SK-N-SH treated with all-trans-retinoic acid at 6 μM for 48 hours (cell line): ENCODE measurements at regions not wholly inside any gene's neighbourhood (a gene's known extent, or its start where the extent isn't known, plus 50 kb on each side); places are given as distances from the start of the nearest gene placed in this dataset.

Experiments
- ARNTL ChIP-seq: fragments of 450-650 bp; formaldehyde crosslinking; IDR thresholded peaks from 2 replicates; pipeline ENCODE4 v1.5.0; 2020; ENCODE audit warnings: low read depth, mild to moderate bottlenecking, moderate library complexity, borderline replicate concordance
- BACH2 ChIP-seq: fragments of 250-450 bp; sonication (Bioruptor Pico); IDR thresholded peaks from 2 replicates; pipeline ENCODE4 v1.9.0; 2021; ENCODE audit warnings: mild to moderate bottlenecking, borderline replicate concordance
- ISL1 ChIP-seq: fragments of 250-450 bp; sonication (Bioruptor Pico); IDR thresholded peaks from 2 replicates; pipeline ENCODE4 v2.1.2; 2022; ENCODE audit warnings: mild to moderate bottlenecking, moderate library complexity
- OSR1 ChIP-seq: fragments of 250-450 bp; sonication (Bioruptor Pico); IDR thresholded peaks from 2 replicates; pipeline ENCODE4 v1.8.0; 2022; ENCODE audit warnings: moderate library complexity, mild to moderate bottlenecking, inconsistent platforms
- PATZ1 ChIP-seq: fragments of 250-450 bp; sonication (Bioruptor Pico); IDR thresholded peaks from 2 replicates; pipeline ENCODE4 v1.8.0; 2020; ENCODE audit warnings: mild to moderate bottlenecking, moderate library complexity, borderline replicate concordance
- PPARA ChIP-seq: fragments of 250-450 bp; sonication (Bioruptor Pico); IDR thresholded peaks from 2 replicates; pipeline ENCODE4 v1.5.0; 2020; ENCODE audit warnings: mild to moderate bottlenecking, borderline replicate concordance
- SNAI2 ChIP-seq: fragments of 250-450 bp; sonication (Bioruptor Pico); IDR thresholded peaks from 2 replicates; pipeline ENCODE4 v1.5.0; 2020; ENCODE audit warnings: mild to moderate bottlenecking, moderate library complexity
- ZC3H10 ChIP-seq: fragments of 250-450 bp; sonication (Bioruptor Pico); IDR thresholded peaks from 2 replicates; pipeline ENCODE4 v1.5.1; 2021; ENCODE audit warnings: mild to moderate bottlenecking, moderate library complexity
- ZFP3 ChIP-seq: fragments of 250-450 bp; sonication (Bioruptor Pico); IDR thresholded peaks from 2 replicates; pipeline ENCODE4 v1.5.0; 2020; ENCODE audit warnings: mild to moderate bottlenecking, moderate library complexity
- ZFP30 ChIP-seq: fragments of 450-650 bp; formaldehyde crosslinking; IDR thresholded peaks from 2 replicates; pipeline ENCODE4 v1.5.0; 2022; ENCODE audit warnings: mild to moderate bottlenecking, moderate library complexity
- ZNF565 ChIP-seq: fragments of 450-650 bp; formaldehyde crosslinking; conservative IDR thresholded peaks from 2 replicates; pipeline ENCODE4 v1.5.0; 2020; ENCODE audit warnings: low read depth, mild to moderate bottlenecking, moderate library complexity
- ZNF70 ChIP-seq: fragments of 450-650 bp; formaldehyde crosslinking; IDR thresholded peaks from 2 replicates; pipeline ENCODE4 v1.5.0; 2020; ENCODE audit warnings: mild to moderate bottlenecking, moderate library complexity
- ZNF8 ChIP-seq: fragments of 450-650 bp; formaldehyde crosslinking; IDR thresholded peaks from 2 replicates; pipeline ENCODE4 v1.5.0; 2020; ENCODE audit warnings: mild to moderate bottlenecking, moderate library complexity
- TF ChIP-seq, protein P1 (sequence below): fragments of 250-450 bp; sonication (Bioruptor Pico); IDR thresholded peaks from 2 replicates; pipeline ENCODE4 v1.5.1; 2021; ENCODE audit warnings: mild to moderate bottlenecking, moderate library complexity

GRCh38 chr4:60648774-60649173 lies 551.4 kb upstream of the ADGRL3 start:
- TF ChIP-seq ZC3H10 (CRISPR knock-in tag) (no peak), PATZ1 (CRISPR knock-in tag) (no peak), ZFP3 (CRISPR knock-in tag) (no peak), OSR1 (CRISPR knock-in tag) (no peak), ZNF565 (no peak), ZNF8 (no peak), ARNTL (CRISPR knock-in tag) (no peak), ZNF70 (CRISPR knock-in tag) (no peak), SNAI2 (CRISPR knock-in tag) (no peak), ZFP30 (CRISPR knock-in tag) (no peak), BACH2 (CRISPR knock-in tag) (no peak), ISL1 (CRISPR knock-in tag) (no peak), PPARA (CRISPR knock-in tag) (no peak)
- TF ChIP-seq, protein P1, sequence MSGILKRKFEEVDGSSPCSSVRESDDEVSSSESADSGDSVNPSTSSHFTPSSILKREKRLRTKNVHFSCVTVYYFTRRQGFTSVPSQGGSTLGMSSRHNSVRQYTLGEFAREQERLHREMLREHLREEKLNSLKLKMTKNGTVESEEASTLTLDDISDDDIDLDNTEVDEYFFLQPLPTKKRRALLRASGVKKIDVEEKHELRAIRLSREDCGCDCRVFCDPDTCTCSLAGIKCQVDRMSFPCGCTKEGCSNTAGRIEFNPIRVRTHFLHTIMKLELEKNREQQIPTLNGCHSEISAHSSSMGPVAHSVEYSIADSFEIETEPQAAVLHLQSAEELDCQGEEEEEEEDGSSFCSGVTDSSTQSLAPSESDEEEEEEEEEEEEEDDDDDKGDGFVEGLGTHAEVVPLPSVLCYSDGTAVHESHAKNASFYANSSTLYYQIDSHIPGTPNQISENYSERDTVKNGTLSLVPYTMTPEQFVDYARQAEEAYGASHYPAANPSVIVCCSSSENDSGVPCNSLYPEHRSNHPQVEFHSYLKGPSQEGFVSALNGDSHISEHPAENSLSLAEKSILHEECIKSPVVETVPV (CRISPR knock-in tag), result no peak
